K562 (cell line): ENCODE measurements at regions not wholly inside any gene's neighbourhood (a gene's known extent, or its start where the extent isn't known, plus 50 kb on each side); places are given as distances from the start of the nearest gene placed in this dataset.

Source experiments
- ATAC-seq: fragments of 200-7000 bp; cut with Tn5 transposase; 3 replicates; pipeline ENCODE4 v1.9.1; 2020; ENCODE audit warnings: moderate library complexity
- BruUV-seq: library from RNA; stranded (reverse); fragments of 400-500 nt; replicated peaks from 2 replicates; lab custom pipeline; 2021; lab: Mats Ljungman, UMichigan
- CTCF ChIA-PET: fragments of 300-600 bp; formaldehyde crosslinking; extraction: SDS; loops from one replicate; lab custom pipeline; 2021; ENCODE audit warnings: low intra/inter-chr PET ratio; lab: Yijun Ruan, JAX
- POLR2A ChIA-PET: fragments of 300-600, 350-650 bp; sonication (Branson Sonifier 250); formaldehyde crosslinking; extraction: SDS; loops from one replicate; lab custom pipeline; 2021; ENCODE audit warnings: antibody characterized with exemption, inconsistent platforms; lab: Yijun Ruan, JAX
- DNase-seq, 4 experiments: peaks; one replicate each; pipeline versions ENCODE4 v3.0.0 to v3.0.0-alpha.2; 2011 to 2018; ENCODE audit warnings: low spot score in 3 of 4, mixed read lengths in 3 of 4; ENCODE audit errors: extremely low read depth in 1 of 4
- FAIRE-seq: peaks from 2 replicates; lab custom pipeline; 2011; peaks lifted over from hg19 to GRCh38; lab: Jason Lieb, UNC
- H2AFZ ChIP-seq: 2 replicates; pipeline ENCODE4 v1.6.0; 2011; ENCODE audit warnings: low read depth, low read length, control low read depth, inconsistent platforms
- H3K27ac ChIP-seq: fragments of 200-600 bp; 3 replicates; pipeline ENCODE4 v1.8.0; 2011; ENCODE audit warnings: low read depth, mild to moderate bottlenecking, control low read depth, inconsistent platforms, low read length, moderate library complexity, mixed read lengths; ENCODE audit errors: extremely low read depth
- H3K27me3 ChIP-seq, 2 experiments: fragments of 300-600 bp in 1 of 2; 2 replicates in 1 of 2; 3 replicates in 1 of 2; pipeline versions ENCODE4 v1.6.0 to v1.8.0; 2011; ENCODE audit warnings: inconsistent platforms in 2 of 2, low read length in 2 of 2, mild to moderate bottlenecking in 1 of 2, mixed read lengths in 1 of 2, moderate library complexity in 1 of 2; ENCODE audit not compliant: control insufficient read depth in 2 of 2, insufficient read depth in 2 of 2
- H3K36me3 ChIP-seq: fragments of 300-600 bp; 3 replicates; pipeline ENCODE4 v1.8.0; 2011; ENCODE audit warnings: mild to moderate bottlenecking, low read length, inconsistent platforms; ENCODE audit not compliant: control insufficient read depth, insufficient read depth
- H3K4me1 ChIP-seq, 2 experiments: fragments of 200-600 bp in 1 of 2; replicated peaks in 1 of 2; 2 replicates in 1 of 2; 3 replicates in 1 of 2; pipeline versions ENCODE4 v1.5.1 to v1.8.0; 2011; ENCODE audit warnings: inconsistent platforms in 2 of 2, low read length in 2 of 2, mild to moderate bottlenecking in 1 of 2, mixed read lengths in 1 of 2, moderate library complexity in 1 of 2; ENCODE audit not compliant: control insufficient read depth in 2 of 2, insufficient read depth in 2 of 2
- H3K4me2 ChIP-seq: 2 replicates; pipeline ENCODE4 v1.6.1; 2011; ENCODE audit warnings: low read length, control low read depth, inconsistent platforms, mixed read lengths; ENCODE audit not compliant: insufficient read depth
- H3K4me3 ChIP-seq: fragments of 200-600 bp; sonication (generic), shearing (Covaris generic); 2 replicates; pipeline ENCODE4 v1.5.1; 2016; ENCODE audit warnings: control low read depth, inconsistent platforms
- H3K79me2 ChIP-seq: fragments of 200-600 bp; 3 replicates; pipeline ENCODE4 v1.8.0; 2011; ENCODE audit warnings: low read length, inconsistent platforms; ENCODE audit not compliant: control insufficient read depth, insufficient read depth
- H3K9ac ChIP-seq, 2 experiments: 2 replicates each; pipeline versions ENCODE4 v1.6.0 to v1.6.1; 2011; ENCODE audit warnings: low read depth in 2 of 2, low read length in 2 of 2, control low read depth in 1 of 2, inconsistent platforms in 1 of 2, mild to moderate bottlenecking in 1 of 2, mixed read lengths in 1 of 2; ENCODE audit not compliant: insufficient read depth in 1 of 2
- H3K9me1 ChIP-seq: one replicate; pipeline ENCODE4 v1.6.0; 2011; ENCODE audit warnings: inconsistent platforms, mild to moderate bottlenecking, low read length, moderate library complexity; ENCODE audit not compliant: control insufficient read depth, insufficient read depth
- H3K9me3 ChIP-seq: replicated peaks from 2 replicates; pipeline ENCODE4 v1.5.1; 2011; ENCODE audit warnings: low read depth, low read length, inconsistent platforms; ENCODE audit not compliant: control insufficient read depth, insufficient read depth
- H4K20me1 ChIP-seq: replicated peaks from 2 replicates; pipeline ENCODE4 v1.6.1; 2011; ENCODE audit warnings: low read length, inconsistent platforms, mixed read lengths; ENCODE audit not compliant: control insufficient read depth, insufficient read depth
- FOXJ2 ChIP-seq: fragments of 200-800 bp; sonication (Bioruptor generic); IDR thresholded peaks from 2 replicates; pipeline ENCODE4 v1.6.1; 2016; ENCODE audit warnings: missing genetic modification characterization, missing compliant biosample characterization
- NFE2L1 ChIP-seq: fragments of 450-650 bp; IDR thresholded peaks from 2 replicates; pipeline ENCODE4 v1.6.1; 2016; ENCODE audit warnings: missing genetic modification characterization, low read depth, mild to moderate bottlenecking, missing compliant biosample characterization, moderate library complexity, borderline replicate concordance
- RFX1 ChIP-seq: fragments of 450-650 bp; IDR thresholded peaks from 2 replicates; pipeline ENCODE4 v1.6.1; 2016; ENCODE audit warnings: mild to moderate bottlenecking, moderate library complexity
- WGBS: fragments of 100-300 bp; shearing (Covaris generic); methylation state at CpG from one replicate; pipeline ENCODE4 v1.1.6; 2016; ENCODE audit warnings: low coverage, mixed read lengths; ENCODE audit not compliant: insufficient coverage; ENCODE audit errors: missing lambda C conversion rate; 5-methylcytosine and 5-hydroxymethylcytosine counted together
- in situ Hi-C: fragments of 300-500 bp; cut with MboI; formaldehyde crosslinking; loops from 4 replicates; pipeline ENCODE4 v1.15.0; 2018; ENCODE audit warnings: inconsistent platforms, mixed read lengths
- intact Hi-C: fragments of 100-400 bp; cut with micrococcal nuclease; formaldehyde crosslinking; loops from 2 replicates; pipeline ENCODE4 v1.14.2; 2022
- TF ChIP-seq, protein P1 (sequence below): fragments of 200-800 bp; sonication (Bioruptor generic); IDR thresholded peaks from 2 replicates; pipeline ENCODE4 v1.6.1; 2017; ENCODE audit warnings: missing genetic modification characterization, missing compliant biosample characterization

DNA sequence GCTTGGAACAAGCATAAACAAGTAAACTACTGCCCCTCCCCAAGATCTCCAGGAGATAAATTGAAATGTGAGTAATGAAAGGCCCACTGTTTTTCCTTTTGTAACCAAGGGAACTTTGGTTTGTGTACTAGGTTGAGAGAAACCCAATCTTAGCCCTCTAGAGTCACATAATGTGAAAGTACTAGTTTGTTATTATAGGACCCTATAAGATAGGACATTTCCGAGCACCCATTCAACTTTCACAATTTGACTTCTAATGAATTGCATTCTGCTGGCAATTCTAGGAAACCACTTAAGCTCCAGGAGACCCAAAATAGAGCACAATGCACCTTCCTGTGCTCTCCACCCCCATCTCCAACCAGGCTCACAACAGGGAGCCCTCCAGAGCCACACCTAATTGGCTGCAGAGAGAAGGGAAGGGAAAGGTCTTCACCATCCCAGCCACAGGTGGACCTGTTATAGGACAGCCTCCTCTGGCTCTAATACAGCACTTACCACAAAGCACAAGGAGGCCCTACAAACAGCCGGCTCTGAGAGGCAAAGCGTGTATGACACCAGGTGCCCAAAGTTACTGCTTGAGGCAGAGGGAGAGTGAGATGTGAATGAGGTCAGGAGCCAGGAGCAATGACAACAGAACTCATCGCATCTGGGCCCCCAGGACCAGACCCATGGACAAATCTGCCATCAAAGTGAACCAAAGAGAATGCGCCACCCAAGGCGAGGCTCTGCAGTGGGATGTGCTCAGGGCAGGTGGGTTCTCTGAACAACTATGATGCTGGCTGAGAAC, 163.3 kb upstream of the NTF3 start:
- H3K9me3 ChIP-seq = no peaks in the 10 kb centered on the region
- TF ChIP-seq FOXJ2 (tag) (peak; percentile 95), RFX1 (0 out of 2 replicates have a peak, but pooled peaks have one; percentile 16), NFE2L1 (tag) (no peak)
- TF ChIP-seq, protein P1, sequence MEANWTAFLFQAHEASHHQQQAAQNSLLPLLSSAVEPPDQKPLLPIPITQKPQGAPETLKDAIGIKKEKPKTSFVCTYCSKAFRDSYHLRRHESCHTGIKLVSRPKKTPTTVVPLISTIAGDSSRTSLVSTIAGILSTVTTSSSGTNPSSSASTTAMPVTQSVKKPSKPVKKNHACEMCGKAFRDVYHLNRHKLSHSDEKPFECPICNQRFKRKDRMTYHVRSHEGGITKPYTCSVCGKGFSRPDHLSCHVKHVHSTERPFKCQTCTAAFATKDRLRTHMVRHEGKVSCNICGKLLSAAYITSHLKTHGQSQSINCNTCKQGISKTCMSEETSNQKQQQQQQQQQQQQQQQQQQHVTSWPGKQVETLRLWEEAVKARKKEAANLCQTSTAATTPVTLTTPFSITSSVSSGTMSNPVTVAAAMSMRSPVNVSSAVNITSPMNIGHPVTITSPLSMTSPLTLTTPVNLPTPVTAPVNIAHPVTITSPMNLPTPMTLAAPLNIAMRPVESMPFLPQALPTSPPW (CRISPR knock-in tag) = peak; percentile 30; the same call in 1 of the 2 replicates
- TF ChIP-seq, all 486 proteins: peak for 3
- no peak overlapping the region for H3K27ac ChIP-seq
- intact Hi-C loops (no loop called here), in situ Hi-C loops (no loop called here)
- H3K4me2 ChIP-seq = no peak overlapping the region
- ATAC-seq = no peak
- no peak for FAIRE-seq
- POLR2A ChIA-PET = interaction anchor here (1.0 kb wide), 1 partner anchor 8 kb away, joined by 3 read pairs; no protein-coding TSS in a partner anchor
- H3K4me1 ChIP-seq = no peaks in the 10 kb centered on the region; a peak in 1 of 5 replicates
- H3K79me2 ChIP-seq = no peaks in the 10 kb centered on the region
- H3K9me1 ChIP-seq = no peaks in the 10 kb centered on the region
- H4K20me1 ChIP-seq = no peaks in the 10 kb centered on the region
- no peak for DNase-seq
- no peaks in the 10 kb centered on the region for H3K36me3 ChIP-seq
- no TSS peak for BruUV-seq
- 26% methylated on average over 6 of the region's 6 CpGs for WGBS
- H2AFZ ChIP-seq = no peak overlapping the region
- no peak overlapping the region for H3K9ac ChIP-seq
- CTCF ChIA-PET = no interaction called here
- H3K27me3 ChIP-seq = no peaks in the 10 kb centered on the region; a peak in 1 of 5 replicates
- H3K4me3 ChIP-seq = no peak overlapping the region
